Mammary epithelial cell (primary cell): ENCODE measurements at regions not wholly inside any gene's neighbourhood (a gene's known extent, or its start where the extent isn't known, plus 50 kb on each side); places are given as distances from the start of the nearest gene placed in this dataset.

Experiments used
- EZH2 ChIP-seq: IDR thresholded peaks from 2 replicates; pipeline ENCODE4 v1.6.1; 2012; ENCODE audit warnings: low read length, inconsistent platforms, borderline replicate concordance
- TF ChIP-seq, protein P1 (sequence below), 2 donors: IDR thresholded peaks in 1 of 2; conservative IDR thresholded peaks in 1 of 2; 2 replicates each; pipeline ENCODE4 v1.5.1; 2011 to 2012; ENCODE audit warnings: inconsistent platforms in 2 of 2, low read length in 2 of 2, mild to moderate bottlenecking in 2 of 2, control low read depth in 1 of 2, low read depth in 1 of 2; ENCODE audit not compliant: insufficient read depth in 1 of 2; ENCODE audit errors: extremely low read depth in 1 of 2

GRCh38 chr3:83816653-83817052 lies 1142.1 kb upstream of the CADM2 start:
- TF ChIP-seq, protein P1, sequence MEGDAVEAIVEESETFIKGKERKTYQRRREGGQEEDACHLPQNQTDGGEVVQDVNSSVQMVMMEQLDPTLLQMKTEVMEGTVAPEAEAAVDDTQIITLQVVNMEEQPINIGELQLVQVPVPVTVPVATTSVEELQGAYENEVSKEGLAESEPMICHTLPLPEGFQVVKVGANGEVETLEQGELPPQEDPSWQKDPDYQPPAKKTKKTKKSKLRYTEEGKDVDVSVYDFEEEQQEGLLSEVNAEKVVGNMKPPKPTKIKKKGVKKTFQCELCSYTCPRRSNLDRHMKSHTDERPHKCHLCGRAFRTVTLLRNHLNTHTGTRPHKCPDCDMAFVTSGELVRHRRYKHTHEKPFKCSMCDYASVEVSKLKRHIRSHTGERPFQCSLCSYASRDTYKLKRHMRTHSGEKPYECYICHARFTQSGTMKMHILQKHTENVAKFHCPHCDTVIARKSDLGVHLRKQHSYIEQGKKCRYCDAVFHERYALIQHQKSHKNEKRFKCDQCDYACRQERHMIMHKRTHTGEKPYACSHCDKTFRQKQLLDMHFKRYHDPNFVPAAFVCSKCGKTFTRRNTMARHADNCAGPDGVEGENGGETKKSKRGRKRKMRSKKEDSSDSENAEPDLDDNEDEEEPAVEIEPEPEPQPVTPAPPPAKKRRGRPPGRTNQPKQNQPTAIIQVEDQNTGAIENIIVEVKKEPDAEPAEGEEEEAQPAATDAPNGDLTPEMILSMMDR (conservative IDR thresholded peaks at IDR 0.05 in 1 of 2, IDR thresholded peaks at IDR 0.05 in 1 of 2; ENCODE audit: extremely low read depth in 1 of 2, insufficient read depth in 1 of 2, low read depth in 1 of 2, low read length in 2 of 2): no peak
- TF ChIP-seq EZH2: no peak
